Erythroblast (primary cell): ENCODE measurements at regions not wholly inside any gene's neighbourhood (a gene's known extent, or its start where the extent isn't known, plus 50 kb on each side); places are given as distances from the start of the nearest gene placed in this dataset.

ENCODE experiments used
- GATA1 ChIP-seq: IDR thresholded peaks from 2 replicates; pipeline ENCODE4 v1.6.1; 2011; ENCODE audit warnings: low read depth, mild to moderate bottlenecking, control low read depth, low read length, moderate library complexity
- POLR2A ChIP-seq: IDR thresholded peaks from 2 replicates; pipeline ENCODE4 v1.6.1; 2011; ENCODE audit warnings: mild to moderate bottlenecking, low read length

GRCh38 chr4:149005191-149005590, 563.0 kb upstream of the NR3C2 start:
- TF ChIP-seq POLR2A (no peak), GATA1 (no peak)
